A673 (cell line): ENCODE measurements at regions not wholly inside any gene's neighbourhood (a gene's known extent, or its start where the extent isn't known, plus 50 kb on each side); places are given as distances from the start of the nearest gene placed in this dataset.

ENCODE experiments used
- EZH2 ChIP-seq: fragments of 200-600 bp; sonication (generic); IDR thresholded peaks from 2 replicates; pipeline ENCODE4 v1.6.1; 2017; ENCODE audit warnings: borderline replicate concordance, low read depth, mild to moderate bottlenecking, mixed read lengths, antibody characterized with exemption, low read length; ENCODE audit not compliant: poor library complexity, severe bottlenecking
- TF ChIP-seq, protein P1 (sequence below): fragments of 300-800, 200-600 bp; sonication (generic); conservative IDR thresholded peaks from 2 replicates; pipeline ENCODE4 v1.5.1; 2017; ENCODE audit warnings: low read depth, mild to moderate bottlenecking, antibody characterized with exemption, low read length, moderate library complexity, mixed read lengths

DNA sequence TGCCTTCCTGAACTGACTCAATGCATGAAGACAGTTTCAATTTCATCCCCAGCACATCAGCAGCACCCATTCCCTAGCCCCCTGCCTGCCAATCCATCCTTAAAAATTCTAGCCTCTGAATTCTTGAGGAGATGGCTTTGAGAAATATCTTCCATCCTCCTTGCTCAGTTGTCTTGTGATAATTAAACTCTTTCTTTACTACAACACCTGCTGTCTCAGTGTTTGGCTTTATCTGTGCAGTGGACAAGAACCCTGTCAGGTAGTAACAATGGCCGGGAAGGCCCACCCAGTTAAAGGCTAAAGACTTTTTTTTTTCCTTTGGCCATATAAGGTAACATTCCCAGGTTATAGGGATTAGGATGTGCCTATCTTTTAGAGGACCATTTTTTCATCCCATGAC is 114.4 kb upstream of the NAP1L1 start:
- TF ChIP-seq, protein P1, sequence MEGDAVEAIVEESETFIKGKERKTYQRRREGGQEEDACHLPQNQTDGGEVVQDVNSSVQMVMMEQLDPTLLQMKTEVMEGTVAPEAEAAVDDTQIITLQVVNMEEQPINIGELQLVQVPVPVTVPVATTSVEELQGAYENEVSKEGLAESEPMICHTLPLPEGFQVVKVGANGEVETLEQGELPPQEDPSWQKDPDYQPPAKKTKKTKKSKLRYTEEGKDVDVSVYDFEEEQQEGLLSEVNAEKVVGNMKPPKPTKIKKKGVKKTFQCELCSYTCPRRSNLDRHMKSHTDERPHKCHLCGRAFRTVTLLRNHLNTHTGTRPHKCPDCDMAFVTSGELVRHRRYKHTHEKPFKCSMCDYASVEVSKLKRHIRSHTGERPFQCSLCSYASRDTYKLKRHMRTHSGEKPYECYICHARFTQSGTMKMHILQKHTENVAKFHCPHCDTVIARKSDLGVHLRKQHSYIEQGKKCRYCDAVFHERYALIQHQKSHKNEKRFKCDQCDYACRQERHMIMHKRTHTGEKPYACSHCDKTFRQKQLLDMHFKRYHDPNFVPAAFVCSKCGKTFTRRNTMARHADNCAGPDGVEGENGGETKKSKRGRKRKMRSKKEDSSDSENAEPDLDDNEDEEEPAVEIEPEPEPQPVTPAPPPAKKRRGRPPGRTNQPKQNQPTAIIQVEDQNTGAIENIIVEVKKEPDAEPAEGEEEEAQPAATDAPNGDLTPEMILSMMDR = no peak
- no peak for TF ChIP-seq EZH2
